ENCODE measurements at regions not wholly inside any gene's neighbourhood (a gene's known extent, or its start where the extent isn't known, plus 50 kb on each side); places are given as distances from the start of the nearest gene placed in this dataset.
"Not testable (repeated sequence)": the region's sequence is repeated elsewhere in the genome, so short reads cannot be mapped to it uniquely, and the experiment has no call there.

GRCh38 chr2:145792745-145793144 lies 1272.8 kb upstream of the ZEB2 start:
- Histone ChIP-seq H3K36me3 (replicated peaks in 1 of 2) (no peaks in the 10 kb centered on the region), H3K27me3 (no peaks in the 10 kb centered on the region), H3K9me3 (replicated peaks in 1 of 3) (no peaks in the 10 kb centered on the region), H3K4me1 (replicated peaks in 1 of 2) (no peaks in the 10 kb centered on the region), H3K27ac (no peak overlapping the region), H3K4me3 (no peak overlapping the region)
- 72 to 79% (median 75%) methylated on average over 3 of the region's 3 CpGs for WGBS, 4 donors
- no peak for DNase-seq
- TF ChIP-seq POLR2A (IDR thresholded peaks at IDR 0.05) = no peak
- no peak for TF ChIP-seq CTCF (IDR thresholded peaks at IDR 0.05)
- intact Hi-C loops (cut with DNase I) = no loop called here

GRCh38 chr2:145789636-145790035 lies 1269.7 kb upstream of the ZEB2 start:
- H3K9me3 ChIP-seq (replicated peaks in 1 of 3) = no peaks in the 10 kb centered on the region
- no peak overlapping the region for H3K4me3 ChIP-seq
- no peaks in the 10 kb centered on the region for H3K27me3 ChIP-seq
- TF ChIP-seq POLR2A (IDR thresholded peaks at IDR 0.05) (no peak), CTCF (IDR thresholded peaks at IDR 0.05) (no peak)
- WGBS, 4 donors = 79 to 89% (median 87%) methylated on average over 3 of the region's 3 CpGs
- H3K4me1 ChIP-seq (replicated peaks in 1 of 2) = no peaks in the 10 kb centered on the region
- no peaks in the 10 kb centered on the region for H3K36me3 ChIP-seq (replicated peaks in 1 of 2)
- H3K27ac ChIP-seq = no peak overlapping the region
- DNase-seq = no peak
- intact Hi-C loops (cut with DNase I) = no loop called here

- H3K4me1 ChIP-seq (replicated peaks in 1 of 2); H3K4me3 ChIP-seq; intact Hi-C loops (cut with DNase I); DNase-seq; H3K36me3 ChIP-seq (replicated peaks in 1 of 2); H3K9me3 ChIP-seq (replicated peaks in 1 of 3); H3K27me3 ChIP-seq; H3K27ac ChIP-seq: not testable (repeated sequence)
- WGBS, 4 donors = 90 to 94% (median 92%) methylated on average over 6 of the region's 6 CpGs
Observed at GRCh38 chr2:145787597-145788361, 1267.9 kb upstream of the ZEB2 start.

GRCh38 chr2:145782607-145783006 lies 1262.7 kb upstream of the ZEB2 start:
- H3K27me3 ChIP-seq; DNase-seq; intact Hi-C loops (cut with DNase I); H3K9me3 ChIP-seq (replicated peaks in 1 of 3); H3K27ac ChIP-seq; H3K36me3 ChIP-seq (replicated peaks in 1 of 2); H3K4me3 ChIP-seq; H3K4me1 ChIP-seq (replicated peaks in 1 of 2): not testable (repeated sequence)
- WGBS, 4 donors = 73 to 95% (median 85%) methylated on average over 4 to 5 of the region's 5 CpGs

- WGBS, 4 donors = 88 to 92% (median 90%) methylated on average over 3 of the region's 3 CpGs
- DNase-seq = no peak
- H3K27ac ChIP-seq = no peak overlapping the region
- intact Hi-C loops (cut with DNase I) = no loop called here
- H3K4me3 ChIP-seq = no peak overlapping the region
- no peaks in the 10 kb centered on the region for H3K36me3 ChIP-seq (replicated peaks in 1 of 2)
- H3K4me1 ChIP-seq (replicated peaks in 1 of 2) = no peaks in the 10 kb centered on the region
- no peaks in the 10 kb centered on the region for H3K9me3 ChIP-seq (replicated peaks in 1 of 3)
- TF ChIP-seq POLR2A (IDR thresholded peaks at IDR 0.05) (no peak), CTCF (IDR thresholded peaks at IDR 0.05) (no peak)
- no peaks in the 10 kb centered on the region for H3K27me3 ChIP-seq
Observed at GRCh38 chr2:145777914-145778313, 1258.0 kb upstream of the ZEB2 start.
